Anterior cingulate cortex (tissue), 58 donors: ENCODE measurements at regions not wholly inside any gene's neighbourhood (a gene's known extent, or its start where the extent isn't known, plus 50 kb on each side); places are given as distances from the start of the nearest gene placed in this dataset.

Experiments
- DNase-seq, 58 donors: peaks; one replicate each; lab custom pipeline; 2025; lab: John Stamatoyannopoulos, UW

GRCh38 chr12:107393043-107393717 lies 292.4 kb upstream of the PWP1 start:
- DNase-seq, result no peak

GRCh38 chr12:107394693-107395092 lies 290.9 kb upstream of the PWP1 start:
- DNase-seq, result no peak

GRCh38 chr12:107395817-107396216 lies 289.8 kb upstream of the PWP1 start:
- DNase-seq, result no peak

- no peak for DNase-seq
Observed at GRCh38 chr12:107396991-107397390, 288.6 kb upstream of the PWP1 start.

GRCh38 chr12:107397890-107398500 lies 287.6 kb upstream of the PWP1 start:
- peak in 1 of 58 donors; percentile 3 for DNase-seq

GRCh38 chr12:107399046-107399445 lies 286.6 kb upstream of the PWP1 start:
- no peak for DNase-seq

GRCh38 chr12:107400686-107401447 lies 284.7 kb upstream of the PWP1 start:
- DNase-seq, result peak in 31 of 58 donors; percentile 1 to 65 (median 18)

GRCh38 chr12:107402041-107403022 lies 283.3 kb upstream of the PWP1 start:
- DNase-seq, result peak in 17 of 58 donors; percentile 1 to 27 (median 6)

GRCh38 chr12:107404981-107405380 lies 280.6 kb upstream of the PWP1 start:
- DNase-seq, result no peak

- peak in 40 of 58 donors; percentile 2 to 73 (median 34) for DNase-seq
Observed at GRCh38 chr12:107405436-107405835, 280.2 kb upstream of the PWP1 start.

- DNase-seq, result no peak
Observed at GRCh38 chr12:107406932-107407331, 278.7 kb upstream of the PWP1 start.

- no peak for DNase-seq
Observed at GRCh38 chr12:107411792-107412535, 273.6 kb upstream of the PWP1 start.

- DNase-seq, result no peak
Observed at GRCh38 chr12:107415071-107415470, 270.5 kb upstream of the PWP1 start.

- no peak for DNase-seq
Observed at GRCh38 chr12:107415834-107416233, 269.8 kb upstream of the PWP1 start.

GRCh38 chr12:107417004-107417403 lies 268.6 kb upstream of the PWP1 start:
- DNase-seq, result no peak

GRCh38 chr12:107418981-107419380 lies 266.6 kb upstream of the PWP1 start:
- DNase-seq, result no peak

GRCh38 chr12:107423531-107423930 lies 262.1 kb upstream of the PWP1 start:
- no peak for DNase-seq

GRCh38 chr12:107429006-107429705 lies 256.4 kb upstream of the PWP1 start:
- DNase-seq, result no peak

GRCh38 chr12:107431942-107432341 lies 253.7 kb upstream of the PWP1 start:
- DNase-seq, result no peak
